Fibroblast of lung (primary cell): ENCODE measurements at regions not wholly inside any gene's neighbourhood (a gene's known extent, or its start where the extent isn't known, plus 50 kb on each side); places are given as distances from the start of the nearest gene placed in this dataset.

Source experiments
- CTCF ChIP-seq, 2 donors: IDR thresholded peaks in 1 of 2; conservative IDR thresholded peaks in 1 of 2; 1 replicate in 1 of 2; 2 replicates in 1 of 2; pipeline ENCODE4 v1.5.1; 2011 to 2012; ENCODE audit warnings: low read length in 2 of 2, control low read depth in 1 of 2, inconsistent platforms in 1 of 2, low read depth in 1 of 2, mild to moderate bottlenecking in 1 of 2
- EZH2 ChIP-seq: IDR thresholded peaks from 2 replicates; pipeline ENCODE4 v1.5.1; 2012; ENCODE audit warnings: low read length, control low read depth, mild to moderate bottlenecking; ENCODE audit errors: missing control alignments

GRCh38 chr14:97212399-97212798, 415.2 kb downstream of the VRK1 start:
- TF ChIP-seq EZH2 (no peak), CTCF (conservative IDR thresholded peaks at IDR 0.05 in 1 of 2, IDR thresholded peaks at IDR 0.05 in 1 of 2; ENCODE audit: low read depth in 1 of 2, low read length in 2 of 2) (no peak)
